Astrocyte (in vitro differentiated cells and primary cell): ENCODE measurements at regions not wholly inside any gene's neighbourhood (a gene's known extent, or its start where the extent isn't known, plus 50 kb on each side); places are given as distances from the start of the nearest gene placed in this dataset.

Experiments used
- DNase-seq: peaks from one replicate; pipeline ENCODE4 v3.0.0-alpha.2; 2010; ENCODE audit warnings: low read depth
- FAIRE-seq: peaks from 2 replicates; lab custom pipeline; 2011; peaks lifted over from hg19 to GRCh38; lab: Jason Lieb, UNC
- H2AFZ ChIP-seq: 2 replicates; pipeline ENCODE4 v1.6.0; 2012; ENCODE audit warnings: low read depth, low read length, inconsistent platforms
- H3K27ac ChIP-seq: 2 replicates; pipeline ENCODE4 v1.5.1; 2011; ENCODE audit warnings: low read depth, low read length, inconsistent platforms
- H3K27me3 ChIP-seq: 2 replicates; pipeline ENCODE4 v1.6.0; 2011; ENCODE audit warnings: low read length, inconsistent platforms; ENCODE audit not compliant: insufficient read depth
- H3K36me3 ChIP-seq: 2 replicates; pipeline ENCODE4 v1.5.1; 2011; ENCODE audit warnings: low read length, inconsistent platforms; ENCODE audit not compliant: insufficient read depth
- H3K4me1 ChIP-seq: 2 replicates; pipeline ENCODE4 v1.5.1; 2011; ENCODE audit warnings: low read length, inconsistent platforms; ENCODE audit not compliant: insufficient read depth
- H3K4me2 ChIP-seq: 2 replicates; pipeline ENCODE4 v1.6.0; 2012; ENCODE audit warnings: low read length, inconsistent platforms
- H3K4me3 ChIP-seq: 2 replicates; pipeline ENCODE4 v1.5.1; 2011; ENCODE audit warnings: low read depth, mild to moderate bottlenecking, low read length, inconsistent platforms; ENCODE audit not compliant: insufficient read depth
- H3K79me2 ChIP-seq: 2 replicates; pipeline ENCODE4 v1.6.0; 2012; ENCODE audit warnings: mild to moderate bottlenecking, low read length, inconsistent platforms; ENCODE audit not compliant: insufficient read depth
- H3K9ac ChIP-seq: 2 replicates; pipeline ENCODE4 v1.6.0; 2012; ENCODE audit warnings: mild to moderate bottlenecking, low read length, inconsistent platforms
- H3K9me3 ChIP-seq: 2 replicates; pipeline ENCODE4 v1.5.1; 2012; ENCODE audit warnings: low read depth, mild to moderate bottlenecking, low read length, inconsistent platforms; ENCODE audit not compliant: insufficient read depth
- H4K20me1 ChIP-seq: 2 replicates; pipeline ENCODE4 v1.6.0; 2012; ENCODE audit warnings: low read length, inconsistent platforms; ENCODE audit not compliant: insufficient read depth
- H3K27ac Mint-ChIP-seq: one replicate; pipeline ENCODE4 v1.8.0; 2021; ENCODE audit warnings: mild to moderate bottlenecking, mixed read lengths; ENCODE audit not compliant: unreplicated experiment
- H3K27me3 Mint-ChIP-seq: one replicate; pipeline ENCODE4 v1.8.0; 2021; ENCODE audit warnings: low read depth, mixed read lengths; ENCODE audit not compliant: unreplicated experiment
- H3K36me3 Mint-ChIP-seq: one replicate; pipeline ENCODE4 v1.8.0; 2021; ENCODE audit warnings: low read depth, mixed read lengths; ENCODE audit not compliant: unreplicated experiment
- H3K4me1 Mint-ChIP-seq: one replicate; pipeline ENCODE4 v1.8.0; 2021; ENCODE audit warnings: low read depth, mixed read lengths; ENCODE audit not compliant: unreplicated experiment
- H3K4me3 Mint-ChIP-seq: one replicate; pipeline ENCODE4 v1.8.0; 2021; ENCODE audit warnings: mild to moderate bottlenecking, moderate library complexity, mixed read lengths; ENCODE audit not compliant: unreplicated experiment
- H3K9me3 Mint-ChIP-seq: one replicate; pipeline ENCODE4 v1.8.0; 2021; ENCODE audit warnings: mild to moderate bottlenecking, mixed read lengths; ENCODE audit not compliant: unreplicated experiment
- CTCF ChIP-seq: IDR thresholded peaks from 2 replicates; pipeline ENCODE4 v1.5.1; 2011; ENCODE audit warnings: low read depth, mild to moderate bottlenecking, inconsistent platforms, low read length, moderate library complexity; ENCODE audit not compliant: insufficient read depth
- EZH2 ChIP-seq: IDR thresholded peaks from 2 replicates; pipeline ENCODE4 v1.6.1; 2012; ENCODE audit warnings: mild to moderate bottlenecking, low read length, inconsistent platforms; ENCODE audit not compliant: insufficient read depth

- no peak overlapping the region for H3K27ac Mint-ChIP-seq
- no peak for TF ChIP-seq EZH2
- TF ChIP-seq CTCF: no peak
- DNase-seq (no peak), FAIRE-seq (no peak)
- H3K4me1 ChIP-seq: peaks cover 18% of the 10 kb centered on the region
- H3K79me2 ChIP-seq: no peaks in the 10 kb centered on the region
- no peak overlapping the region for H3K4me3 ChIP-seq
- H4K20me1 ChIP-seq: no peaks in the 10 kb centered on the region
- H3K9me3 Mint-ChIP-seq: no peaks in the 10 kb centered on the region
- no peak overlapping the region for H3K4me3 Mint-ChIP-seq
- H3K27ac ChIP-seq: no peak overlapping the region
- no peaks in the 10 kb centered on the region for H3K36me3 ChIP-seq
- no peak overlapping the region for H2AFZ ChIP-seq
- H3K27me3 Mint-ChIP-seq: no peaks in the 10 kb centered on the region
- no peak overlapping the region for H3K9ac ChIP-seq
- peaks cover 56% of the 10 kb centered on the region for H3K4me1 Mint-ChIP-seq
- no peaks in the 10 kb centered on the region for H3K36me3 Mint-ChIP-seq
- no peaks in the 10 kb centered on the region for H3K27me3 ChIP-seq
- H3K9me3 ChIP-seq: no peaks in the 10 kb centered on the region
- no peak overlapping the region for H3K4me2 ChIP-seq
Measured at GRCh38 chr11:27205779-27206570, 157.0 kb downstream of the CCDC34 start.

GRCh38 chr11:27205250-27205649 lies 157.8 kb downstream of the CCDC34 start:
- Mint-ChIP-seq H3K9me3 (no peaks in the 10 kb centered on the region), H3K27ac (no peak overlapping the region), H3K36me3 (no peaks in the 10 kb centered on the region), H3K4me3 (no peak overlapping the region), H3K4me1 (peaks cover 53% of the 10 kb centered on the region), H3K27me3 (no peaks in the 10 kb centered on the region)
- Histone ChIP-seq H4K20me1 (no peaks in the 10 kb centered on the region), H3K27ac (no peak overlapping the region), H3K4me1 (peaks cover 18% of the 10 kb centered on the region), H2AFZ (no peak overlapping the region), H3K79me2 (no peaks in the 10 kb centered on the region), H3K9ac (no peak overlapping the region), H3K4me3 (no peak overlapping the region), H3K36me3 (no peaks in the 10 kb centered on the region), H3K9me3 (no peaks in the 10 kb centered on the region), H3K27me3 (no peaks in the 10 kb centered on the region), H3K4me2 (no peak overlapping the region)
- TF ChIP-seq EZH2: no peak
- TF ChIP-seq CTCF: no peak
- FAIRE-seq (no peak), DNase-seq (no peak)

- H3K4me3 ChIP-seq: no peak overlapping the region
- DNase-seq: no peak
- Mint-ChIP-seq H3K4me3 (no peak overlapping the region), H3K9me3 (no peaks in the 10 kb centered on the region), H3K36me3 (no peaks in the 10 kb centered on the region), H3K27ac (no peak overlapping the region), H3K4me1 (peaks cover 47% of the 10 kb centered on the region), H3K27me3 (no peaks in the 10 kb centered on the region)
- H3K27me3 ChIP-seq: no peaks in the 10 kb centered on the region
- no peak overlapping the region for H3K27ac ChIP-seq
- H3K79me2 ChIP-seq: no peaks in the 10 kb centered on the region
- no peaks in the 10 kb centered on the region for H3K9me3 ChIP-seq
- peaks cover 13% of the 10 kb centered on the region for H3K4me1 ChIP-seq
- H2AFZ ChIP-seq: no peak overlapping the region
- no peaks in the 10 kb centered on the region for H3K36me3 ChIP-seq
- H4K20me1 ChIP-seq: no peaks in the 10 kb centered on the region
- no peak for FAIRE-seq
- TF ChIP-seq CTCF (peak; percentile 36), EZH2 (no peak)
- H3K4me2 ChIP-seq: no peak overlapping the region
- H3K9ac ChIP-seq: no peak overlapping the region
Measured at GRCh38 chr11:27204529-27204928, 158.5 kb downstream of the CCDC34 start.
